ENCODE measurements at regions not wholly inside any gene's neighbourhood (a gene's known extent, or its start where the extent isn't known, plus 50 kb on each side); places are given as distances from the start of the nearest gene placed in this dataset.

DNA sequence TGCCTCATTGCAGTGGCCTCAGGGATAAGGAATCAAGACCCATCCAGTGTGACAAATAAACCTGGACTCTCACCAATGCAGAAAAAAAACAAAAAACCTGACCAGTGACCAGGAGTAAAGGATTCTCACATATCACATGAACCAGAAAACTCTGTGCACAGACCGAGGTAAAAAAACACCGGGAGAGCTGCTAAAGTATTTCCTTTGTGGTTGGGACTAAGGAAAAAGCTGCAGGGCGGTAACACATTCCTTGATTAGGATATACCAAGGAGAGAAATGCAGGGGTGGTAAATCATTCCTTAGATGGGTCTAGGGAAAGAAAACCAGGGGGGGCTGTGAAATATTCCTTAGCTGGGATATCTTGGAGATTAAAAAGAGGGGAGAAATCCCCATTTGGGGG lies 64.8 kb upstream of the ZNF85 start:
- no peak for FAIRE-seq

DNA sequence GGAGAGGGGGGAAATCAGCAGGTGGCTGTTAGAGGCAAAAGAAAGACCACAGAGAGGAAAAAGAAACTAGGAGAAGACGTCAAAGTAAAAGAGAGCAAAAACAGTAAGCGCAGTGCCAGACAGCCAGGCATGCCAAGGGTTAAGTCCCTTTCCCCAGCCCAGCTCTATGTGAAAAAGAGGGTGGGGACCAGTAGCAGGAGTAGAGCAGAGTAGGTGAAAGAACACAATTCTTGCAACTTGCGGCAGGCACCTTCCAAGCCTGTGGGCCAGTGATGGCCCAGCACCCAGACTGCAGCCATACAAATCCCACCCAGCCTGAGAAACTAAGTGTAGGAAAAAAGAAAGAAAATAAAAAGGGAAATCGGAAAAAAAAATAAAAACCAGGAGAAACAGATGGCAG lies 64.2 kb upstream of the ZNF85 start:
- DNase-seq (ENCODE audit: insufficient read length, low spot score) (no peak), FAIRE-seq (no peak)

More for the DNA sequence above, 64.8 kb upstream of the ZNF85 start:
- peak; percentile 10 for DNase-seq (ENCODE audit: insufficient read length, low spot score)

DNA sequence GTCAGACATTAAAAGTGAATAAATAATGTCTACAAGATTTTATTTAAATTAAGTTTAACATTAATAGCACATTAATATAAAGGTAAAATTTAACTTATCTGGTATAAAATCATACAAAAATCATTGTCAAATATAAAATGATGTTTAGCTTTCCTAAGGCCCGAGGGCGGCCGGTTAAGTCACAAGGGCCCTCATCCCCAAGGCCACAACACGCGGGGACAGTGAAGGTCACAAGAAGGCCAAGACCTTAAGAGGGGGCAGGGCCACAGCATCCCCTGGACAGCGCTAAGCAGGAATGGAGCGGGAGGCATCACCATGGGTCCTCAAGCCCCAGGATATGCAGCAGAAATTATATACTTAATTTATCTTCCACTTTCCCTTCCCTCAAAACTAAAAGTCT lies 62.7 kb upstream of the ZNF85 start:
- DNase-seq (ENCODE audit: insufficient read length, low spot score) (no peak), FAIRE-seq (no peak)

DNA sequence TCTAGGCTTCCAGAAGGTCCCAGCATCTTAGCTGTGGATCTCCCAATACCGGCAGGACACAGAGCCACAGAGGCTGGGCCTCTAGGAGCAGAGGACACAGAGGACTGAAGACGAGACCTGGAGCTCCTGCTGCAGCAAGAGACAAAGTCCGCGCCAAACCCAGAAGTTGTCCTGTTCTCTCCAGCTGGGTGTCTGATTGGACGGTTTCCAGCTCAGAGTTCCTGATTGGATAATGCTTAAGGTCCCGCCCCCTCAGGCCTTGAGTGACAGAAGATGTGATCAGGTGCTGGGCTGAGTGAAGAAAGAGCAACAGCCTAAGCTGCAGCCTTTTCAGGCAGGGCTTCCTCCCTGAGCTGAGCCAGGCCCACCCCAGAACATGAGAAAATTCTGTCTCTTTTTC lies 59.9 kb upstream of the ZNF85 start:
- FAIRE-seq (no peak), DNase-seq (ENCODE audit: insufficient read length, low spot score) (no peak)

Measured in HTR-8/SVneo (cell line).